ENCODE measurements at regions not wholly inside any gene's neighbourhood (a gene's known extent, or its start where the extent isn't known, plus 50 kb on each side); places are given as distances from the start of the nearest gene placed in this dataset.

DNA sequence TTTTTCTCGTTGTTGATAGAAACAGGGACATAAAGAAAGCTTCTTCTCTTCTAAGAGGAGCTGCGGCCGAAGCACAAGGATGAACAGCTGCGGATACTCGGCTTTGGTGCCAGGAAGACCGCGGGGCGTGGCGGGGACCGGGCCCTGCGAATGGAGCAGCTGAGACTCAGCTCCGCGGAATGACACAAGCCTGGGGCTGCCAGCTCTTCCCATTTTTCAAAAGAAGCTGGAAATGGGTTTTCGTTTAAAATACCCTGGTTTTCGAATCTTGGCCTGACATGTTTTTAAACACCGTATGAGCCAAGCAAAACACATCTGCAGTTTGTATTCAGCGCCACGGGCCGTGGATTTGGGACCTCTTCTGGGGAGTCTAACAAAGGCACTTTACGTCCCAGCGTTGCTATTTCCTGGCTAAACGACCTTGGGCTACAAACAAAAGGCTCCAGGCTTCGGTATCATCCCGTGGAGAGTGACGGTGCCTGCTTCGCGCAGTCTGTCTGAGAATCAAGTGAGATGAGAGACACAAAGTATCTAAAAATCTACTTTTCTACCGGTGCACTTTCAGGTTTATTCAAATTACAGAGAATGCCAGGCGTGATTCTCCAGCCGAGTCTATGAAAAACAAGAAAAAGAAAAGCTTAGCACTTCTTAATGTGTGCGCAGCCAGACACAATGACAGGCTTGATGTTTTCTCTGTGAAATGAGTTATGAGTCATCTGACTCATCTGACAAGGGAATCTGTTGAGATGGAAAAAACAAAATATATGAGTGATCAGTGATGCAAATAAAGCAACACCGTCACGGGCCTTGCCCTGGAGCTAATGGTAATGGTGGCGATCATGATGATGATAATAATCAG, 114.0 kb upstream of the TMEM132D start:
- Histone ChIP-seq H3K4me3 (ENCODE audit: low read depth, low read length) (no peak overlapping the region), H3K9ac (ENCODE audit: low read length) (no peak overlapping the region), H3K36me3 (ENCODE audit: control insufficient read depth, insufficient read depth, low read length) (no peaks in the 10 kb centered on the region), H3K4me1 (ENCODE audit: control insufficient read depth, insufficient read depth, low read length) (peaks cover 6% of the 10 kb centered on the region; the same call in 1 of the 2 replicates), H3K27me3 (ENCODE audit: control insufficient read depth, insufficient read depth, low read length) (peaks cover 47% of the 10 kb centered on the region), H3K27ac (ENCODE audit: low read depth, low read length) (no peak overlapping the region), H3K9me3 (ENCODE audit: control insufficient read depth, insufficient read depth, low read depth, low read length) (no peaks in the 10 kb centered on the region)

DNA sequence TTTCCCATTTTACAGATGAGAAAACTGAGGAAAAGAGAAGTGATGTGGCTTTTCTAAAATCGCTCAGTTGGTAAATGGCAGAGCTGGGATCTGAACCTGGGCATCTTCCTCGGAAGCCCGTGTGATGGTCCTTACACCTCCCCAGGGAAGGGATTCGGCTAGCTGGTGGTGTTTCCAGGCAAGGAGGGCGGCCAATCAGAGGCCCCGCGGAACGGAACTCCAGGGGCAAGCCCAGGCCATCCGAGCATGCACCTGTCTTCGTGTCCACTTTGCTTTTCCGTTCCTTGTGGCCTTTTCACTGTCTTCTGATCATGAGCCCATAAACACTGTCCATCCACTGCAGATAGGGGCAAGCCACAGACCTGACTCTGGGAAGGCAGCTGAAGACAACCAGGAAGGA, 114.8 kb upstream of the TMEM132D start:
- Histone ChIP-seq H3K27me3 (ENCODE audit: control insufficient read depth, insufficient read depth, low read length) (peaks cover 39% of the 10 kb centered on the region), H3K27ac (ENCODE audit: low read depth, low read length) (no peak overlapping the region)

DNA sequence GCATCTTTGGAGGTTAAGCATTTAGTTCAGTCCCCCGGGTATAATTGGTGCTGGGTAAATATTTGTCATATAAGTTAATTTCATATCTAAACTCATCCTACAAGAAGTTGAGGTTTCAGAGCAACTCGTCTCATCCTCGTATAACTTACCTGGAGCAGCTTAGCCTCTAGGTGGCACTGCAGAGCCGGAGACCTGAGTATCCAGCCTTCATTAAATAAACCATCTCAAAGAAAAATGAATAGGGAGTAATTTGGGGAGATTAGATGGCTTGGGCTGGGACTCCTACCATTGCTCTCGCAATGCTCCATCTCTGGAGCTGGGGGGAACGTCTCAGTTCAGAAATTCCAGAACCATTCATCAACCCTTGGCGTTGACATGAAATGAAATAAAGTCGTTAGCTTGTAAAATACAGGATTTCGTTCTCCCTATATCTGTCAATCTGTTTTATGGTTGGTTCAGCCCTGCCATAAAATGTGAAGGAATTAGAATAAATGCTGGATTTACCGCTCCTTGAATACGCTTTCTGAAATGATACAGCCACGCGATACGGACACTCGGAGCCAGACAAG, 122.9 kb upstream of the TMEM132D start:
- H3K36me3 ChIP-seq (ENCODE audit: control insufficient read depth, insufficient read depth, low read length), result no peaks in the 10 kb centered on the region
- H3K4me1 ChIP-seq (ENCODE audit: control insufficient read depth, insufficient read depth, low read length), result no peaks in the 10 kb centered on the region
- H3K9ac ChIP-seq (ENCODE audit: low read length), result no peak overlapping the region
- H3K9me3 ChIP-seq (ENCODE audit: control insufficient read depth, insufficient read depth, low read depth, low read length), result no peaks in the 10 kb centered on the region
- peaks cover 37% of the 10 kb centered on the region for H3K27me3 ChIP-seq (ENCODE audit: control insufficient read depth, insufficient read depth, low read length)
- no peak overlapping the region for H3K4me3 ChIP-seq (ENCODE audit: low read depth, low read length)
- no peak overlapping the region for H3K27ac ChIP-seq (ENCODE audit: low read depth, low read length)

More for the DNA sequence above, 114.8 kb upstream of the TMEM132D start:
- Histone ChIP-seq H3K4me1 (ENCODE audit: control insufficient read depth, insufficient read depth, low read length) (peaks cover 6% of the 10 kb centered on the region; the same call in 1 of the 2 replicates), H3K36me3 (ENCODE audit: control insufficient read depth, insufficient read depth, low read length) (no peaks in the 10 kb centered on the region), H3K9me3 (ENCODE audit: control insufficient read depth, insufficient read depth, low read depth, low read length) (no peaks in the 10 kb centered on the region), H3K4me3 (ENCODE audit: low read depth, low read length) (no peak overlapping the region), H3K9ac (ENCODE audit: low read length) (no peak overlapping the region)

DNA sequence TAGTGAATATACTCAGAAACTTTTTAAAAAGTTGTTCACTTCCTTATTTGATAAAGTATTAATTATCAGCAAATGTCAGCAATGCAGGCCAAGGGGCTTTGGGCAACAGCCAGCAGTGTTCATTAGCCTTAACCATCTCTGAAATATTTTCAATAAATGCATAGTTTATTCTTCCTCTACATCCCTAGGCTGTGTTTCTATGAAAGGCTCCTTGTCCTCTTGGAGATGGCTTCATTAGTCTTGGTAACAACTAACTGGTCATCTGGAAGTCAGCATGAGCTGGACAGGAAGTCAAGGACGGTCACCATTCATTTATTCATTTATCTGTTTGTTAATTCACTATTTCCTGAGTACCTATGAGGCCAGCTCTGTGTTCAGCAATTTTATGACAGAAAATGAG, 124.0 kb upstream of the TMEM132D start:
- Histone ChIP-seq H3K9ac (ENCODE audit: low read length) (no peak overlapping the region), H3K36me3 (ENCODE audit: control insufficient read depth, insufficient read depth, low read length) (no peaks in the 10 kb centered on the region), H3K27ac (ENCODE audit: low read depth, low read length) (no peak overlapping the region), H3K4me3 (ENCODE audit: low read depth, low read length) (no peak overlapping the region), H3K27me3 (ENCODE audit: control insufficient read depth, insufficient read depth, low read length) (peaks cover 44% of the 10 kb centered on the region), H3K9me3 (ENCODE audit: control insufficient read depth, insufficient read depth, low read depth, low read length) (no peaks in the 10 kb centered on the region), H3K4me1 (ENCODE audit: control insufficient read depth, insufficient read depth, low read length) (no peaks in the 10 kb centered on the region)

DNA sequence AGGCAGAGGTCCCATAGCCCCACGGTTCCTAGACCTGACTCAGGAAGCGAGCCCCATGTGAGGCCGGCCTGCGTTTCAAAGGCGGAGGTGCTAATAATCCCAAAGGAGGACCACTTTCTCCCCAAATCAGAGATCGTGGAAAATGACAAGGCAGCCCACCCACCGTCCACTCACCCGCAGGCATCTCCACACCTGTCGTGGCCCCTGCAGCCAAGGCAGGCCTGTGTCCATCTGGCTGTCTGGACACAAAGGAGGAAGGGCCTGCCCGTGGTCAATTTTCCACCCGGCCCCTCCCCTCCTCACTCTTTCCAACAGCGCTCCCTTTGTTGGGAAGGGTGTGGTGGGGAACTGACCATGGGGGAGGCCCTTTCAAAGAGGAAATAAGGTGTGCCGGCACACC, 125.3 kb upstream of the TMEM132D start:
- H3K9me3 ChIP-seq (ENCODE audit: control insufficient read depth, insufficient read depth, low read depth, low read length), result no peaks in the 10 kb centered on the region

DNA sequence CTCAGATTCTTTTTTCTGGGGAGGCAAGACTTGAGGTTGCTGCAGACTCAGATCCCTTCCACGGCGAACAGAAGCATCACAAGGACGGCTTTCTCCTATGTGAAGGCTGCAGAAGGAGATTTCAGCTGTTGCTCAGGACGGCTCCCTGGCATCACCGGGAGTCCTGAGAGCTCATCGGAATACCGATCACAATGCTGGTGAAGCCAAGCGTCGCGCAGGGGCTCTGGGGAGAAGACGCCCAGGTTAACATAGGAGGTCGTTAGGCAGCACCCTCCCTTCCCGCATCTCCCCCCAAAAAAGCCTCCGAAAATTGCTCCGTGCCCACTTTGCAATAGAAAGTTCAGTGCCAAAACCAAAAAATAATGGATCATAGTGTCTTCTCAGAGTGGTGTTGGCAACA, 127.2 kb upstream of the TMEM132D start:
- Histone ChIP-seq H3K27me3 (ENCODE audit: control insufficient read depth, insufficient read depth, low read length) (peaks cover 70% of the 10 kb centered on the region), H3K4me1 (ENCODE audit: control insufficient read depth, insufficient read depth, low read length) (no peaks in the 10 kb centered on the region), H3K36me3 (ENCODE audit: control insufficient read depth, insufficient read depth, low read length) (no peaks in the 10 kb centered on the region), H3K4me3 (ENCODE audit: low read depth, low read length) (no peak overlapping the region), H3K27ac (ENCODE audit: low read depth, low read length) (no peak overlapping the region), H3K9ac (ENCODE audit: low read length) (no peak overlapping the region), H3K9me3 (ENCODE audit: control insufficient read depth, insufficient read depth, low read depth, low read length) (no peaks in the 10 kb centered on the region)

More for the DNA sequence above, 125.3 kb upstream of the TMEM132D start:
- Histone ChIP-seq H3K9ac (ENCODE audit: low read length) (no peak overlapping the region), H3K4me1 (ENCODE audit: control insufficient read depth, insufficient read depth, low read length) (no peaks in the 10 kb centered on the region), H3K4me3 (ENCODE audit: low read depth, low read length) (no peak overlapping the region), H3K36me3 (ENCODE audit: control insufficient read depth, insufficient read depth, low read length) (no peaks in the 10 kb centered on the region), H3K27me3 (ENCODE audit: control insufficient read depth, insufficient read depth, low read length) (peaks cover 57% of the 10 kb centered on the region), H3K27ac (ENCODE audit: low read depth, low read length) (no peak overlapping the region)

DNA sequence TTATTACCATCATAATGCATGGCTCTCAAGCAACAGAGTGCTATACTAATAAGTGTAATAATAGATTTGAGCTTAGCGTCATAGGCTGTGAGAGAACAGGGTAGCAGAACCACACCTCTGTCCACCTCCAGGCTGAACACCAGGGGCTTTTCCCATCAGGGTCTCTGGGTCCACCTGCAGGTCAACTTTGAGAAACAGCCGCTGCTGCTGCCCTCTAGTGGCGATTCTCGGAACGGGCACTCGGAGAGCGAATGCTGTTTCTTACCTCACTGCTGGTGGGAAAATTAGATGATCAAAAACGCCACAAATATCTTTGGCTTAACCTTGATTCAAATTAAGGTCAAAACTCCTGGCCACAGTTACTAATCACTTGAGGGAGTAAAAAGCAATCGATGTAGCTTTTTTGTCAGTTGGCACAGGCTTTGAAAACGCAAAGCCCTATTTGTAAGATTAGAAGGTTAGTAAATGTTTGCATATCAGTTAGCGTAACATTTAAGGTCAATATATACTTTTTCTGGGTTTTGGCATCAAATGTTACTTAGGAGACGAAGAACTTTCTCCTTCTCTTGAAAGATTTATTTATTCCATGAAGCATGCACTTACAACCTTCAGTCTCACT, 127.9 kb upstream of the TMEM132D start:
- no peaks in the 10 kb centered on the region for H3K36me3 ChIP-seq (ENCODE audit: control insufficient read depth, insufficient read depth, low read length)
- H3K27me3 ChIP-seq (ENCODE audit: control insufficient read depth, insufficient read depth, low read length), result peaks cover 71% of the 10 kb centered on the region
- no peaks in the 10 kb centered on the region for H3K4me1 ChIP-seq (ENCODE audit: control insufficient read depth, insufficient read depth, low read length)
- H3K4me3 ChIP-seq (ENCODE audit: low read depth, low read length), result no peak overlapping the region
- H3K9me3 ChIP-seq (ENCODE audit: control insufficient read depth, insufficient read depth, low read depth, low read length), result no peaks in the 10 kb centered on the region
- H3K9ac ChIP-seq (ENCODE audit: low read length), result no peak overlapping the region
- no peak overlapping the region for H3K27ac ChIP-seq (ENCODE audit: low read depth, low read length)

DNA sequence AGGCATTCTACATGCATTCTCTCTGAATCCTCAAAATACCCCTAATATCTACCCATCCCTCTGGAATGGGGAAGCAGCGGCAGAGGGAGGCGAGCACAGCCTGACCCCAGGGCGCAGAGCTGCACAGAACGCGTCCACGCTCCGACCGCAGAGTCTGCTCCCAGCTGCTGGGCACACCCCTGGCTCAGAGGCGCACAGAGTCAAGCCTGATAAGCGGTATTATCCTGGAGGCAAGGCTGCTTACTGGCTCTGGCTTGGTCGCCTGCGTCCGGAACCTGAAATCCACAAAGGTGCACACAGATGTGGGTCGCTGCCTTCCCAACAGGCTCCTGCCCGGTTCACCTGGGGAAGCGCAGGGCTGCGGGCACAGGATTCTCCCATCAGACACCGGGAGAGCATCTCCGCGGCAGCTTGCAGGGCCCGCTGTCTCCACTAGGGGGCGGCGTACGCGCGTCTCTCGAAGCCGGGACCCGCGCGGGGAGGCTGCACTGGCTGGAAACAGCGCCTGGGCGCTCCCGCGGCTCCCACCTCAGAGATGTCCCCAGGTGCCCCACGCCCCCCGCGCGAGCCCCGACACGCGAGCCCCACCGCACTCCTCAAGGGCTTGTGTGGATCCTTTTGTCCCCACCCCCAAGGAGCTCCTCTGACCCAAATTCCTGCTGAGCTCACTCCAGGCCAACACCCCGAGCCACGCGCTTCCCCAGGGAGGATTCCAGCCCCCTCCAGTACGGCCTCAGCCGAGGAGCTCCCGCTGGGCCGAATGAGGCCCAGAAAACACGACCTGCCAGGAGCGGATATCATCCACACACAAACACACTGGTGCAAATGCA, 120.1 kb upstream of the FZD10 start:
- no peak overlapping the region for H3K27ac ChIP-seq (ENCODE audit: low read depth, low read length)
- H3K27me3 ChIP-seq (ENCODE audit: control insufficient read depth, insufficient read depth, low read length), result peaks cover 94% of the 10 kb centered on the region
- H3K9ac ChIP-seq (ENCODE audit: low read length), result no peak overlapping the region
- H3K4me3 ChIP-seq (ENCODE audit: low read depth, low read length), result no peak overlapping the region
- H3K4me1 ChIP-seq (ENCODE audit: control insufficient read depth, insufficient read depth, low read length), result peaks cover 21% of the 10 kb centered on the region
- no peaks in the 10 kb centered on the region for H3K36me3 ChIP-seq (ENCODE audit: control insufficient read depth, insufficient read depth, low read length)
- H3K9me3 ChIP-seq (ENCODE audit: control insufficient read depth, insufficient read depth, low read depth, low read length), result no peaks in the 10 kb centered on the region

DNA sequence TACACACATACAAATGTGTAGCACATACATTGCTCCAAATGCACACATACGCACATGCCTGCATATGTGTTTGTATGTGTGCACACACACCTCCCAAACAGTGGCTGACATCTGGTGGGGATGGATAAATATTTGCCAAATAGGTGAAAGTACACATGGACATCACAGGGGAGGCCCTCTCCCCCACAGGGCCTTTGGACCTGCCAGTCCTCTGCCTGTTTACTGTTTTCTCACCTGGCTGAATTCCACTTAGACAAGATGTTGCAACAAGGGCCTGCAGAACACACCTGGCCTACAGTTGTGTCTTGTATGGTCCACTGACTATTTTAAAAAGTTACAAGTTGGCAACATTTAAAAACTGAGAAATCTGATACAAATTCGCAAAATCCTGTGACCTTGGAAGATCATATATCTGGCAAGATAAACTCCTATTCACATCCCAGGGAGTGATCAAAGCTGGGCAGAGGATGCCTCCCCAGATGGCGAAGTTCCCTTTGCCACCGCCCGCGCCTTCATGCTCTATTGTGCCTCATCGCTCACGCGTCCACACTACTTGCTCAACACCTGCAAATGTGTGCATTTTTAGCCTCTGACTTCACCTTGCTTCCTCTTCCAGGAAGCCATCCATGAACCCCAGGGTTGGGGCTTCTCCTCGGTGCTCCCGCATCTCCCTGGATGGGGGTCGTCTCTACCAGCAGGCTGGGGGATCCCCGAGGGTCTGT, 118.4 kb upstream of the FZD10 start:
- no peaks in the 10 kb centered on the region for H3K9me3 ChIP-seq (ENCODE audit: control insufficient read depth, insufficient read depth, low read depth, low read length)
- peaks cover 94% of the 10 kb centered on the region for H3K27me3 ChIP-seq (ENCODE audit: control insufficient read depth, insufficient read depth, low read length)
- H3K4me3 ChIP-seq (ENCODE audit: low read depth, low read length), result peak overlapping the region; percentile 19; the same call in 1 of the 2 replicates
- no peaks in the 10 kb centered on the region for H3K36me3 ChIP-seq (ENCODE audit: control insufficient read depth, insufficient read depth, low read length)
- peaks cover 21% of the 10 kb centered on the region for H3K4me1 ChIP-seq (ENCODE audit: control insufficient read depth, insufficient read depth, low read length)
- H3K9ac ChIP-seq (ENCODE audit: low read length), result no peak overlapping the region
- H3K27ac ChIP-seq (ENCODE audit: low read depth, low read length), result no peak overlapping the region

DNA sequence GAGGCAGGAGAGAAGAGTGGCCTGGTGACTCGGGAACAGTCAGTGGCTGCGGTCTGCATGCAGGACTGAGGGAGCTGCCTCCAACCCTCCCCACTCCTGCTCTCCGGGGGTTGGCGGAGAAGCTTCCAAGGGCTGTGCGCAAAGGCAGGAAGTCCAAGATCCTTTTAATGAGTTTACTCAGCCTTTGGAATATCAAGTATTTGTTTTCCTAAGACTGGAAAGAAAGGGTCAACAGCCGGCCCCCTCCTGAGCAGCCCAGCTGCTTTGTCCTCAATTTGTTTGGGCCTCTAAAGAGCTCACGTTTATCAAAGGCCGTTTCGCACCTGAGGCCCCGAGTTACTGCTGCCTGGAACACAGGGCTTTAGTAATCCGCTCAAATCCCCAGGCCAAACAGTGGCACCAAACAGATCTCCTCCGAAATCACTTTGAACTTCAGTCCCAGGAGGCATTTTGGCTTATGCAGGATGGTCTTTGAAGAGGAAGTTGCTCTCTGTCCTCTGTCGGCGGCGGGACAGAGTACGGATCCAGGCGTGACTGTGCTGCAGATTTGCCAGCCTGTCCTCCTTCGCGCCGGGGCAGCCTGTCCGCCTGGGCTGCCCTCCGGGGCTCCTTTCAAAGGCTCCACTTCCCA, 117.2 kb upstream of the FZD10 start:
- Histone ChIP-seq H3K9ac (ENCODE audit: low read length) (peak overlapping the region; percentile 9), H3K4me1 (ENCODE audit: control insufficient read depth, insufficient read depth, low read length) (peaks cover 21% of the 10 kb centered on the region), H3K9me3 (ENCODE audit: control insufficient read depth, insufficient read depth, low read depth, low read length) (no peaks in the 10 kb centered on the region), H3K27ac (ENCODE audit: low read depth, low read length) (no peak overlapping the region), H3K4me3 (ENCODE audit: low read depth, low read length) (peak overlapping the region; percentile 19; the same call in 1 of the 2 replicates), H3K36me3 (ENCODE audit: control insufficient read depth, insufficient read depth, low read length) (no peaks in the 10 kb centered on the region), H3K27me3 (ENCODE audit: control insufficient read depth, insufficient read depth, low read length) (peaks cover 93% of the 10 kb centered on the region)

All from HUES6 (cell line).